GM20431 (cell line): ENCODE measurements at regions not wholly inside any gene's neighbourhood (a gene's known extent, or its start where the extent isn't known, plus 50 kb on each side); places are given as distances from the start of the nearest gene placed in this dataset.
"Not testable (repeated sequence)": the region's sequence is repeated elsewhere in the genome, so short reads cannot be mapped to it uniquely, and the experiment has no call there.

Experiments used
- in situ Hi-C: fragments of 300-500 bp; cut with MseI, MboI; formaldehyde crosslinking; loops from one replicate; pipeline ENCODE4 v1.15.0; 2020; ENCODE audit warnings: low sequenced_read_pairs; ENCODE audit not compliant: unreplicated experiment

- in situ Hi-C loops: no loop called here
These were observed 91.1 kb upstream of the CARD11 start for GRCh38 chr7:3134745-3135144.

DNA sequence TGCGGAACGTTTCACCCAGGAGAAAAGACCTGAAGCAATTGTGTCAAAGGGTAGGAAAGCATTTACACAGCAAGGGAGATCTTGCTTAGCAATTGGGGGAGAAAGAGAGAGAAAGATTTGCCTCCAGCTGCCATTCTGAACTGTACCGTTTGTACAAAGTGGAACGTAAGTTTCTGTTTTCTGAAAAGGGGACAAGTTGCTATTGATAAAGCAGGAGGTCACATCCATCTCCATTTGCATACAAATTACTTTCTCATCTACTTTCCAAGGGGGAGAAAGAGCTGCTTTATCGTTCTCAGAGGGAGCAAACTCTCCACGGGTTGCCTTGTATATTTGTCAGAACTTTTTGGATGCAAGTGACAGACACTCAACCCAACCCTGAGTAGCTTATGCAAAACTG lies 92.0 kb upstream of the CARD11 start:
- in situ Hi-C loops: no loop called here

DNA sequence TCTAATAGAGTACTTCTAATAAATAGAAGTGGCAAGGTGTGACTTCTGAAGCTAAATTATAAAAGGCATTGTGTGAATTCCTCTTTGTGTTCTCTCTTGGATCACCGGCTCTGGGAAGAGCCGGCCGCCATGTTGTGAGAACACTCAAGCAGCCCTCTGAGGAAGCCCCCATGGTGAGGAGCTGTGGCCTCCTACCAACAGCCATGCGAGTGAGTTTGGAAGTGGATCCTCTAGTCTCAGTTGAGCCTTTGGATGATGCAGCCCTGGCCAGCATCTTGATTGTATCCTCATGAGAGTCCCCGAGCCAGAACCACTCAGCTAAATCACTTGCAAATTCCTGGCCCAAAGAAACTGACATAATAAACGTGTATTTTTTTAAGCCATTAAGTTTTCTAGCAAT lies 94.5 kb upstream of the CARD11 start:
- in situ Hi-C loops: no loop called here

- in situ Hi-C loops: no loop called here
These were observed 95.3 kb upstream of the CARD11 start for GRCh38 chr7:3138997-3139396.

- in situ Hi-C loops: no loop called here
These were observed 97.2 kb upstream of the CARD11 start for GRCh38 chr7:3140834-3141233.

GRCh38 chr7:3141326-3141725 lies 97.7 kb upstream of the CARD11 start:
- in situ Hi-C loops: no loop called here

GRCh38 chr7:3143869-3144775 lies 100.5 kb upstream of the CARD11 start:
- in situ Hi-C loops: no loop called here

GRCh38 chr7:3144776-3145125 lies 101.1 kb upstream of the CARD11 start:
- in situ Hi-C loops: not testable (repeated sequence)

GRCh38 chr7:3146571-3147226 lies 103.0 kb upstream of the CARD11 start:
- in situ Hi-C loops: no loop called here

DNA sequence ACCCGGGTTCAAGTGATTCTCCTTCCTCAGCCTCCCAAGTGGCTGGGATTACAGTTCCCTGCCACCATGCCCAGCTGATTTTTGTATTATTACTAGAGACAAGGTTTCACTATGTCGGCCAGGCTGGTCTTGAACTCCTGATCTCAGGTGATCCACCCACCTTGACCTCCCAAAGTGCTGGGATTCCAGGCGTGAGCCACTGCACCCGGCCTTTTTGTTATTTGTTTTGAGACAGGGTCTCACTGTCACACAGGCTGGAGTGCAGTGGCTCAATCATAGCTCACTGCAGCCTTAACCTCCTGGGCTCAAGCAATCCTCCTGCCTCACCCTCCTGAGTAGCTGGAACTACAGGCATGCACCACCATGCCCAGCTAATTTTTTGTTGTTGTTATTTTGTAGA lies 104.8 kb upstream of the CARD11 start:
- in situ Hi-C loops: not testable (repeated sequence)

DNA sequence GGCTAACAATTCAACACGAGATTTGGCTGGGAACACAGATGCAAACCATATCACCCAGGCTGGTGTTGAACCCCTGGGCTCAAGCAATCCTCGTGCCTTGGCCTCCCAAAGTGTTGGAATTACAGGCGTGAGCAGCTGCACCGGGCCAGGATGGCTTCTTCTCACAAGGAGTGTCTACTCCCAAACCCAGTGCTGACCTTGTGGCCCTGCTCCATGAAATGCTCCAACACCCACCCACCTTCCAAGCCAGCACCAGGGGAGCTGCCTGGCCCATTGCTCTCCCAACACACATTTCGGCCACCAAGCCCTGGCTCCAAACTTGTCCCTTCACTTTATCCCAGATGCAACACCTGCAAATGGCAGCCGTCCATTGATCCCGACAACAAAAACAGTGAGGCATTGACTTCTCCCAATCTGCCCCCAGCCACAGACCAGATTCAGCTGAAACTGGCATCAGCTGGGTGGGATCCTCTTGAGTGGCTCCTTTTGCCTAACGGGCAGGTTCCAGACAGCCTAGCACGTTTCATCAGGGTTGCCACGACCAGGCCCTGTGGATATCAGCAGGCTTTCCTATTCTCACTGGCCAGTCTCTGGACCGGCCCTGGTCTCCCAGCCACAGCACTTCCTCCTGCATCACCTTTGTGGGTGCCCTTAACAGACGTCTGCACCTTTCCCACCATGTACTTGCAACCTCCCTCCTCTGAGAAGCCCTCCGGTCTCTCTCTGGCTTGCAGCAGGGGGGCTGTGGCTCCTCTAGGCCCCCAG lies 105.7 kb upstream of the CARD11 start:
- in situ Hi-C loops: no loop called here

DNA sequence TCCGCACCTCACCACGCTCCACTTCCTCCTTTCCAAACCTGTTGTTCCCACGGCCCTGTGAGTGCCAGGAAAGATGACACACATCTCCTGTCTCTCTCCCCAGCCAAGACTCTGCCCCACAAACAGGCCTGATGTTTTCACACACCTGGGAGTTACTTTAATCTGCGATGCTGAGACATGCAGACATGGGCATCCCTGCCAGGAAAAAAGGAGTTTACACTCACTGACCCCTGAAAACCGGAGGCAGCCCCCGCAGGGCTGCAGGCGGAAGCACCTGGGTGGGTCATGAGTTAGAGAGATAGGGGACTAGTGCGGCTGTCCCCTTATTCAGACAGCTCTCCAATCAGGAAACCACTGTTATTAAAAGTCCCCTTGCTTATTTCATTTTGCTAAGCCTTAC lies 106.4 kb upstream of the CARD11 start:
- in situ Hi-C loops: loop anchor here (10.0 kb wide), 1 partner anchor 265 kb away; no protein-coding TSS in a partner anchor

DNA sequence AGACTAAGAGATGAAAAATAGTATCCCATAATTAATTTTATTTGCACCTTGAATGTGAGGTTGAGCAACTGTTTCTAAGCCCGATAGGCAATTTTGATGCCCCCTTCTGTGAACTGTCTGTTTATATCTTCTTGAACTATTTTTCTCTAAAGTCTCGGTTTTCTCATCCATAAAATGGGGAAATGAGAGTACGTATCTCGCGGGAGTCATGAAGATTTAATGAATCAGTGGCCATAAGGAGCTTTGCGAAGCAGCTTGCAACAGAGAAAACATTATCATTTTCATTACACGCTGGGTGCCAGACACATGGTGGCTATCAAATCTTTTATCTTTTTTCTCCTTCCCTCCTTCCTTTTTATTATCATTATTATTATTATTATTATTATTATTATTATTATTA lies 108.1 kb upstream of the CARD11 start:
- in situ Hi-C loops: loop anchor here (10.0 kb wide), 1 partner anchor 267 kb away; no protein-coding TSS in a partner anchor

DNA sequence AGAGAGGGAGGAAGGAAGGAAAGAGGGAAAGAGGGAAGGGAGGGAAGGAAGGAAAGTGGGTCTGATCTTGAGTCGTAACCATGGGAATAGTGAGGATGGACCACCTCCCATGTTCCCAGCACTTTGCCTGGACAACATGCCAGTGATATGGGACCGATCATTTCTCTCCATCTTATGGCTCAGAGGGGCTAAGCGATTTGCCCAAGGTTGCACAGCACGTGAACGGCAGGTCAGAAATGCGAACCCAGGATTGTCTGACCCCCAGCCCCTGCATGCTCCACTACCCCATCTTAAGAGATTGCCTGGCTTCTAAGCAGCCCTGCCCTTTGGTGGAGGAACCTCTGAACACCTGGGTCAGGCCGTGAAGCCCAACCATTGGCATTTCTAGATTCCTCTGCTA lies 109.0 kb upstream of the CARD11 start:
- in situ Hi-C loops: loop anchor here (10.0 kb wide), 1 partner anchor 268 kb away; no protein-coding TSS in a partner anchor

GRCh38 chr7:3153118-3153517 lies 109.5 kb upstream of the CARD11 start:
- in situ Hi-C loops: loop anchor here (10.0 kb wide), 1 partner anchor 268 kb away; no protein-coding TSS in a partner anchor

- in situ Hi-C loops: loop anchor here (10.0 kb wide), 1 partner anchor 270 kb away; no protein-coding TSS in a partner anchor
These were observed 110.7 kb upstream of the CARD11 start for GRCh38 chr7:3154317-3154716.

- in situ Hi-C loops: loop anchor here (10.0 kb wide), 1 partner anchor 270 kb away; no protein-coding TSS in a partner anchor
These were observed 111.3 kb upstream of the CARD11 start for GRCh38 chr7:3154881-3155494.

GRCh38 chr7:3156508-3156907 lies 112.8 kb upstream of the CARD11 start:
- in situ Hi-C loops: loop anchor here (10.0 kb wide), 1 partner anchor 272 kb away; no protein-coding TSS in a partner anchor

DNA sequence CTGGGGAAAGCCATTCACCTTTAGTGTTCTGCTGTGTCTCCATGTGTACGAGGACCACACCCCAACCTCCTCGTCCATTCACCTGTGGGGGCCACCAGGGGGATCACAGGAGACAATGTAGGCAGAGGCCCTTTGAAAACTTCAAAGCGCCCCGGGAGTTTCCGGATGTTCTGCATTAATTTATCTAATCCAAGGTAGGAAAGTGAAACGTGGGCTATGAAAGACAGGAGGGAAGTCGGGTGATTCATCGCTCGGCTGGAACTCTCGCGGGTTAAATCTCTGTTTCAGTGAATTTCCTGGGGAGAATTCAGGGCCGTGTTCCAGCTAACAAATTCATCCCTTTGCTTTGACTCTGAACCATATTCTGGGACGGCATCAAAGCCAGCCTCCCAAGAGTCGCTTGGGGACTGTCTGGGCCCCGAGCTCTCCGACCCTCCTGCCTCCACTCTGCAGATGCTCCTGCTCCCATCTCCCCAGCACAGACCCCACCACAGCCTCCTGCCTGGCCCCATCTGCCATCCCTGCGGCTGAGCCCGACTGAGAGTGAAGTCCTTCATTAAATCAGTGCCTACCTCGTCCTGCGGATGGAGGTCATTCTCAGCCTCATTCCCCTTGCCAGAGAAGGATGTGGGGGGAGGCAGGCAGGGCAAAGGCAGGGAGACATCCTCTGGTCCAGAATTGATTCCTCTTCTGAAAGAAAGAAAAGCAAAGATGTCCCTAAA lies 114.1 kb upstream of the CARD11 start:
- in situ Hi-C loops: loop anchor here (10.0 kb wide), 1 partner anchor 273 kb away; no protein-coding TSS in a partner anchor
